ENCODE measurements at regions not wholly inside any gene's neighbourhood (a gene's known extent, or its start where the extent isn't known, plus 50 kb on each side); places are given as distances from the start of the nearest gene placed in this dataset.

- TF ChIP-seq POLR2A (IDR thresholded peaks at IDR 0.05; ENCODE audit: extremely low read depth, insufficient read length) (no peak), CTCF (IDR thresholded peaks at IDR 0.05; ENCODE audit: low read depth, low read length) (no peak)
Measured at GRCh38 chr7:144936314-144936713, 100.5 kb upstream of the TPK1 start.

All from NB4 (cell line).